ENCODE measurements at regions not wholly inside any gene's neighbourhood (a gene's known extent, or its start where the extent isn't known, plus 50 kb on each side); places are given as distances from the start of the nearest gene placed in this dataset.

GRCh38 chr1:100627936-100628335, 90.0 kb downstream of the GPR88 start (continued):
- TF ChIP-seq ZNF462 (CRISPR knock-in tag; IDR thresholded peaks at IDR 0.05) (no peak), ZNF331 (CRISPR knock-in tag; IDR thresholded peaks at IDR 0.05; ENCODE audit: low read depth) (no peak), STAT1 (IDR thresholded peaks at IDR 0.05; ENCODE audit: unreplicated experiment) (no peak)

- Histone ChIP-seq H3K4me1 (ENCODE audit: insufficient read depth) (no peaks in the 10 kb centered on the region), H3K36me3 (ENCODE audit: insufficient read depth) (no peaks in the 10 kb centered on the region), H3K27me3 (ENCODE audit: insufficient read depth) (no peaks in the 10 kb centered on the region), H3K4me3 (no peak overlapping the region), H3F3A (replicated peaks; ENCODE audit: low read depth) (no peaks in the 10 kb centered on the region), H3K4me2 (no peak overlapping the region), H3K9me2 (ENCODE audit: insufficient read depth) (peaks cover 4% of the 10 kb centered on the region; the same call in 1 of the 2 replicates), H3K27ac (ENCODE audit: low read depth) (no peak overlapping the region), H4K20me1 (replicated peaks; ENCODE audit: insufficient read depth) (no peaks in the 10 kb centered on the region), H3K79me2 (replicated peaks; ENCODE audit: insufficient read depth) (no peaks in the 10 kb centered on the region), H2AFZ (no peak overlapping the region)
- TF ChIP-seq ETS1 (IDR thresholded peaks at IDR 0.05): no peak
- no peak for TF ChIP-seq POLR2AphosphoS5 (IDR thresholded peaks at IDR 0.05; ENCODE audit: low read depth)
- TF ChIP-seq STAT1 (IDR thresholded peaks at IDR 0.05; ENCODE audit: unreplicated experiment): no peak
- TF ChIP-seq CREB1 (CRISPR knock-in tag; IDR thresholded peaks at IDR 0.05; ENCODE audit: low read depth): no peak
- TF ChIP-seq ZNF114 (CRISPR knock-in tag; IDR thresholded peaks at IDR 0.05): no peak
- TF ChIP-seq NANOG (IDR thresholded peaks at IDR 0.05; ENCODE audit: borderline replicate concordance): no peak
- no peak for TF ChIP-seq EZH2phosphoT487 (IDR thresholded peaks at IDR 0.05; ENCODE audit: unreplicated experiment)
- no peak for TF ChIP-seq ZNF331 (CRISPR knock-in tag; IDR thresholded peaks at IDR 0.05; ENCODE audit: low read depth)
- no peak for TF ChIP-seq REST (IDR thresholded peaks at IDR 0.05; ENCODE audit: unreplicated experiment)
- no peak for TF ChIP-seq CTCF (conservative IDR thresholded peaks at IDR 0.05; ENCODE audit: low read depth in 2 of 2)
- no peak overlapping the region for H3K4me3 Mint-ChIP-seq
- peaks cover 2% of the 10 kb centered on the region for H3K27me3 Mint-ChIP-seq (ENCODE audit: insufficient read depth, low read depth, poor library complexity)
- no peak overlapping the region for H3K27ac Mint-ChIP-seq
- no peak for ATAC-seq
- H3K9me3 Mint-ChIP-seq: peaks cover 5% of the 10 kb centered on the region; the same call in 2 of the 3 replicates
- no peaks in the 10 kb centered on the region; the same call in 2 of the 3 replicates for H3K36me3 Mint-ChIP-seq (ENCODE audit: low read depth)
- DNase-seq (ENCODE audit: low spot score): no peak
- H3K4me1 Mint-ChIP-seq: no peaks in the 10 kb centered on the region
These were observed 90.7 kb downstream of the GPR88 start for GRCh38 chr1:100628631-100629081.
